Fibroblast of skin of right biceps (primary cell): ENCODE measurements at regions not wholly inside any gene's neighbourhood (a gene's known extent, or its start where the extent isn't known, plus 50 kb on each side); places are given as distances from the start of the nearest gene placed in this dataset.
A peak's percentile ranks its signal among the peaks of the same experiment; 100 is the strongest.

Experiments
- DNase-seq: peaks from one replicate; pipeline ENCODE4 v3.0.0-alpha.2; 2013

DNA sequence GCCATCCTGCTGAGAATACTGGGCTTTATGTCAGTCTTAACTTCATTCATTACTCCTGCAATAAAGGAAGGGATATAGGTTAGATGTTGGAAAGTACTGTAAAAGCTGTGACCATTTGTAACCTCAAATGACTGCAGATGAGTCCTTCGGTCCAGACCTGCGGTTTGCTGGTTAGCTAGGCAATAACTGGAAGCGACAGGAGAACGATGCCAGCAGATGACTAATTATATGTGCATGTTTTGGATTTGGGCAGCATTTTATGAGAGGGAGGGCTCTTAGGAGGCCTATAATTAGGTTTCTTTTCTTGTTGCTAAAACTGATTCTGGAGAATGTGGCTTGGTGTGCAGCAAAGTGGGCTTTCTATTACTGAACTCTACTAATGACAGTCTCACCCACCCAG lies 205.6 kb downstream of the TMEM182 start:
- peak; percentile 79 for DNase-seq

- no peak for DNase-seq
Measured at GRCh38 chr2:102968375-102968774, 206.5 kb downstream of the TMEM182 start.

DNA sequence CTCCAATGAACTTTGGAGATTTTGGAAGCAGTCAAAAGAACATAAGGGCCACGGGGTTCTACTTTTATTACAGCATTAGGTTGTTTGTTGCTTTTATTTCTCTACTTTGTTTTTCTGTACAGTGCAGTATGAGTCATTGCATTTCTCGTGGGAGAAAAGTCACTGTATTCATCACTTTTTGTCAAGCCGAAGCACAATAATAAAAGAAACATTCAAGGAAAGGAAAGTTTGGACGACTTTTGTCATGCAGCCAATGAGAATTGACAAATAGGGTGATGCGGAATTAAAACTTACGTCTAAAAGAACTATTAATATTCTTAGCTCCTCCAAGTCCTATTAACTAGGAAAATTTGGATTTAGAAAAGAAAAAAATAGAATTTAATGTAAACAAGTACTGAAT lies 209.9 kb downstream of the TMEM182 start:
- no peak for DNase-seq

DNA sequence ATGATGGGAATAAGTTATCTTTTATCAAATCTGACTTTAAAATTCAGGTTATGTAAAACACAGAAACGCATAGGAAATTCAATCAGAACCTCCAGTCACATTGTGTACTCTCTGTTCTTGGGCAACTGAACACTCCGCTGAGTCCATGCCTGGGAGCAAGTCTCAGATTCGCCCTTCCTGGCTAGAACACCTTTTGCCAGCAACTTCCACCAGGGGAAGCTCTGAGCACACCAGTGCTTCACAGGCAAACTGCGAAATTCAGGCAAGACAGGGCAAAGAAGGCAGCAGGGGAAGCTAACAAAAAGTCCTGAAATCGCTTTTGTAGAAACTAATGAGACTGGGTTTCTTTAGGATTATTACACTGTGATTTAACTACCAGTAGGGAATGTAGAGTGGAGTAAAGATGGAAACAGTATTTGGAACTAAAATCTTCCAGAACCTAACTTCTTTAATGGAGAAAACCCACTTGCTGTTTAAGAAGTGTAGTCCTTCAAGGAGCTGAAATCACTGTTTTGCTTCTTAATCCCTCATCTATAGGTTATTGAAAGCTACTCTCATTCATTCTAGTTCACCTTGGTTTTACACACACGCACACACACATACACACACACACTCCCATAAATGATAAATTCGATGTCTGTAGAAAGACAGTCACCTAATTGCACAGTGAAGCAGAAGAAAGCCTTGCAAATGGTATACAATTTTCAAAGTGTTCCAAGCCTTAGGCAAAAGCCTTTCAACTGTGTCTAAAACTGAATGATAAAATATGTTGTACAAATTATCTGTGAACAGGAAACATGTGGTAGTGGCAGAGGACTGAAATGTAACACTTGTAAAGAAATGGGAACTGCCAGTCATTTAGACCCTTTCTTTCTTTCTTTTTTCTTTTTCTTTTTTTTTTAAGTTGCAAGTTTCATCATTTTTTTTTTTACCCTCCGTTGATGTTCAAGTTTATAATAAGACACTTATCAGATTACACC lies 214.5 kb downstream of the TMEM182 start:
- peak; percentile 12 for DNase-seq

- DNase-seq = no peak
Measured at GRCh38 chr2:102977426-102978090, 215.7 kb downstream of the TMEM182 start.

- no peak for DNase-seq
Measured at GRCh38 chr2:102978091-102978490, 216.3 kb downstream of the TMEM182 start.

GRCh38 chr2:102979429-102979828 lies 217.6 kb downstream of the TMEM182 start:
- no peak for DNase-seq

DNA sequence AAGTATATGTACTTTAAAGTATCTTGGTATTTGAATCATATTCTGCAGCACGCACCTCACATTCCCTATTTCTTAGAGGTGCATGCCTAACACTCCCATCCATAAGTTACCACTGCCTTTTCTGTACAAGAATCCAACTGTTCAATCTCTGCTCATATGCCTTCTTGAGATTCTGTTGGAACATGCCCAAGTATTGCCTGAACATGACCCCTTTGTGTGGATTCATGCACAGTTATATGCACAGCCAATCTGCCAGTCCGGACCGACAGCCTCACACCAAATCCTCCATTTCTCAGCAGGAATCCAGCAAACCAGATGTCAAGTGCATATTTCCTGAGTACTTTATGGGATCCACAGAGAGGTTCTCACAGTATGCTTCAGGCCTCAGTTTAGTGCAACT lies 222.0 kb downstream of the TMEM182 start:
- no peak for DNase-seq

DNA sequence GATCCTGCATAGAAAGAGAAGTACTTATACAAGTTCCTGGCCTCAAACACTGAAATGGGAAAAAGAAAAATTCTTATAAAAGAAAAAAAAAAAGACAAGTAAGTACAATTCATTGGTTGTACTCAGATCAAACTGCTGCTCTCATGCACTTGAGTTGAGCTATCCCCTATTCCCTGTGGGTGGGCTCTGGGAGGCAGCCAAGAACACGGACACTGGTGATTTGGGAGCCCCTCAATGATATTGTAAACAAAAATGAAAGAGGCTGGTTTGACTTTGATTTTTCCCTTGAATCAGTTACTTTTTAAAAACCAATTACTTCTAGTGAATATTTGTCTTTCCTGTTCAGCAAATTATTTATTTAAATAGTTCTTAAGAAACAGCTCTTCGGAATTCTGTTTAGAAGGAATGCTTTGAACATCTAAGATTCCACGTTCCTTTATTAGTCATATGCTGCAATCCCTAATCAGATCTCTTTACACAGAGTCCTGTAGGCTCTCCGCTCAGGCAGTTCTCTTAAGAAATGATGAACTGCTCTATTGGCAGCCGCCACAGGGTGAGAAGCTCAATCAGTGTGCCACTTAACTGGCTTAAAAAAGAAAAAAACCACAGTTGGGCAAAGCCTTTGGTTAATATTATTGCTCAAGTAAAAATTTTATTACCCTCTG lies 225.1 kb downstream of the TMEM182 start:
- DNase-seq = no peak

DNA sequence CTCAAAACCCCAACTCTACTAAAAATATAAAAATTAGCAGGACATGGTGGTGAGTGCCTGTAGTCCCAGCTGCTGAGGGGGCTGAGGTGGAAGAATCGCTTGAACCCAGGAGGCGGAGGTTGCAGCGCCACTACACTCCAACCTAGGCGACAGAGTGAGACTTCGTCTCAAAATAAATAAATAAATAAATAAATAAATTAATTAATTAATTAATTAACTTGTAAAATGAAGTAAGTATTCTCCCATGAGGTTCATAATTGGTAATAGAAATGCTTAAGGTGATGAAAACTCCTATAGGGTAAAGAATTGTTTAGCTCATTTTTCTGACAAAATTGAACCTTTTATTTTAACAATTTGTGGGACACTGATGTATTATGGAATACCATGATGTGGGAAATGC lies 230.8 kb downstream of the TMEM182 start:
- no peak for DNase-seq

DNA sequence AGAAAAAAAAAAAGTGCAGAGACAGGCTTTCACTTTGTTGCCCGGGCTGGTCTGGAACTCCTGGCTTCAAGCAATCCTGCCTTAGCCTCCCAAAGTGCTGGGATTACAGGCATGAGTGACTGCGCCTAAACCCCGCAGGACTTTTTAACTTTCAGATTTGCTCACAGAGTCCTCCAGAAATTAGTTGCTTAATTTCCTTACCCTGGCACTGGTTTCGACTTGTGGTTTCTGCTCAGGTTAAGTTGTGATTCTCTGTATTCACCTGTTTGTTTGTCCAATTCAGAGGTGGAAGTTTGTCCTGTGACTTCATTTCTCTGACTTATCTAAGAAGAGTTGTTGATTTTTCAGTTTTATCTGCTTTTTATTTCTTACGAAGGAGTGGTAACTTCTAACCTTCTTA lies 238.1 kb downstream of the TMEM182 start:
- DNase-seq = no peak

DNA sequence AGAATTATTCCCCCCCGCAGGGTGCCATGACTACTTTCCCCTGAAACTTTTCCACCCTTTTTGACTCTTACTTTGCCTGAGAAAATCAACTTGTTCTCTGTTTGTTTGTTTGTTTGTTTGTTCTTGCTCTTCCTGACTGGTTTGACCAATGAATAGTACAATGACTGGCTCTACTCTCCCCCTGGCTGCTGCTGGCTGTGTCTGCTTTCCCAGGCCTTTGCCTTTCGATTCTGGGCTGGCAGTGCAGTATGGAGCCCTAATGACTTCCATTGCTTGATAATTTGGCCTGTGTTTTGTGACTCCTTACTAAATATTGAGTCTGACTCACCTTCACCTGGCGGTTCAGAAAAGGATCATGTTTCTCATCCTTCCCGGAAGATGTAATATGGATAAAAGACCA lies 241.1 kb downstream of the TMEM182 start:
- no peak for DNase-seq

DNA sequence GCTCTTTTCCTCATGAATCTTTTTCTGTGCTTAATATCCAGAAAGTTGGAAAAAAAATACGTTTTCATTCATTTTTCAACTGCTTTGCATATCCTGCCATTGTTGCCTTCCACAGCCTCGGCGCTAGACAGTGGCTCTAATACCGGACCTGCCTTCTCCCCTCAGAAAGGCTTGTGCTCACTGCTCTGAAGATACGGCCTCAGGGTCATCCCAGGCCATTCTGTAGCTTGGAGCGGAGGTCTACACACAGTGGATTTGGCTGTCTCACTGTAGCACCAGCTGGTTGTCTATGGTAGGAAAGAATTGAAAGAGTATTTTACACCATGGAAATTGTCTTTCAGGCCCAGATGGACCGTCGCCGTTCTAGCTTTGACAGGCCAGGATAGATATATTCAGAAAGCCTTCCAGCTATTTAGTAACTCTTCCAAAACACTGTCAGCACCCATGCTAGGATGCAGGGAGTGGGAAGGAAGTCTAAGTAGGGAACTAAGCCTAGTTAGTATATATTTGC lies 242.0 kb downstream of the TMEM182 start:
- DNase-seq = no peak

GRCh38 chr2:103004426-103004942 lies 242.7 kb downstream of the TMEM182 start:
- DNase-seq = no peak

DNA sequence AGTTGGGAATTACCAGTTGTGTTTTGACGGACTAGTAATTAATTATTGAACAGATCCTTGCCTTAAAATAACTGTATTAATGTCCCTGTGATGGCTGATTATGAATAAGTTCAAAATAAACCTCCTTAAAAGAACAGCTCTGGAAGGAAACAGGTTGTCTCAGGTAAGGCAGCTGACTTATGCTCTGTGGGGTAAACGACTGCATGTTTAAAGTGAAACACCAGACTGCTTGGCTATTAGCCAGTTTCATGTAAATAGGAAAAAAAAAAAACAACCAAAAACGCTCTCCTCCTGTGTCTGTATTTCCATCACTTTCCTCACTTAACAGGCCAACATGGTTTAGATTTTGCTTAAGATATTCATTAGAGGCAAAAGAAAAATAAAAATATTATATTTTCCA lies 243.6 kb downstream of the TMEM182 start:
- no peak for DNase-seq

- no peak for DNase-seq
Measured at GRCh38 chr2:103007086-103007485, 245.3 kb downstream of the TMEM182 start.

DNA sequence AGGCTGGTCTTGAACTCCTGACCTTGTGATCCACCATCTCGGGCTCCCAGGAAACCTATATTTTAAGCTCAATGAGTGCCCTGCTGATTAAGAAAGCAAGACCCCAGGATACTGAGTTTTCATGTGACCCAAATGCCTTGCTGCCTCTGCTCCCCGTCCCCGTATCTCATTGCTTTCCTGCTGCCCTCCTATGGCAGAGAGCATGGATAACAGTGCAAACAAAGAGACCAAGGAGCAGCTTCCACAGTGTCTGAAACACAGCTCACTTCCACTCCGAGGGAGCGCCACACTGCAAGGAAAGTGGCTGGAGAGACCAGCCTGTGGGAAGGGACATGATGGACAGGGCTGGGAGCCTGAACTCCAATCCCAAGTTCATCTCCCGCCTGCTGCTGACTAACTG lies 246.8 kb downstream of the TMEM182 start:
- no peak for DNase-seq

- peak; percentile 0 for DNase-seq
Measured at GRCh38 chr2:103009871-103010270, 248.0 kb downstream of the TMEM182 start.

DNA sequence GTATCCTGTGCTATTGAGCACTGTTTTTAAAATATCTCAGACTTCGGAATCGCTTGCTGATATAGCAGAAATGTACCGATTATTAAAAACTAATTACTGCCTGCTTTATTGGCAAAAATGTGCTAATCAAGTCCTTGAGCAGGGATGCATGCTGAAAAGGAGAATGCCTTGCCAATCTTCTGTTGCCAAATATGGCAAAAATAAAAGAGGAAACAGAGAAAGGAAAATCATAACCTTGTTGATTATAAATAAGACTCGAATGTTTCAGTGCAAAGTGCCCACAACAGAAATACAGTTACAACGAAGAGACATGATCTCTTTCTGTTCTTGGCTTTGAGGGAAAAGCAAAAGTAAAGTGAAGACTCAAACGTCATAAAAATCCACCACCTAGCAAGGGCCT lies 248.5 kb downstream of the TMEM182 start:
- no peak for DNase-seq

DNA sequence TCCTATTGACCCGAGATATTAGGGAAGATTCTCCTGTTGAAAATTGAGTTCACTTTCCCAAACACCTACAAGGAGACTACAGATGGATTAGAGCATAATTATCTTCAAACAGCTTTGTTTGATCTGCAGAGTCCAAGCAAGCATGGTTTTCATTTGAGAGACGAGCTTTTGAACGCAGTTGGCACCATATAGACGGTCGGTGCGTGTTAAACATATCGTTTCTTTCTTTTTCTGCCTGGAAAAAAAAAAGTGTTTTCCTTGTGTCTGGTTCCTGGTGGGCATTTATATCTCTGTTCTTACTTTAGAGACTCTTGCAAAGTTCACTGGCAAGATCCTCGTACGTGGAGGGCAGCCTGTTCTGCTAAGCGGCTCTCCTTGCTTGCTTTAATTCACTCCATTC lies 248.9 kb downstream of the TMEM182 start:
- no peak for DNase-seq

DNA sequence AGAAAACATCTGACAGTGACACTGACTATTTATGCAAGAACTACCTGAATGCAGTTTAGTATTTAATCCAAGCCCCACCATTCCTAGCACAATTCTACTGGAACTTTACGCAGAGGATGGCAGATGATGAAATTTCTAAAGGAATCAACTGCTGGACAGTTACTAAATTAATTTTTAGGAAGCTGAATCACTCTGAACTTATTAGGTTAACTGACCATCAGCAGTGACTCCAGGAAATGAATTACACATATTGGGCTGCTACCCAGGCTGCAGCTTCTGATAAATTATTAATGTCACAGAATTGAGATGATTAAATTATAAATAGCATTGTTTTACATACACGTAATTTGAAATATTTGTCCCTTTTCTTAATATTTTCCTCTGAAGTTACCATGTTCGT lies 250.8 kb downstream of the TMEM182 start:
- no peak for DNase-seq

GRCh38 chr2:103025056-103025455 lies 263.2 kb downstream of the TMEM182 start:
- no peak for DNase-seq

- DNase-seq = no peak
Measured at GRCh38 chr2:103028181-103028580, 266.4 kb downstream of the TMEM182 start.
